Neural cell (in vitro differentiated cells): ENCODE measurements at regions not wholly inside any gene's neighbourhood (a gene's known extent, or its start where the extent isn't known, plus 50 kb on each side); places are given as distances from the start of the nearest gene placed in this dataset.

Experiments
- CTCF ChIP-seq: fragments of 450-650 bp; IDR thresholded peaks from 2 replicates; pipeline ENCODE4 v1.5.1; 2014; ENCODE audit warnings: antibody characterized with exemption, mild to moderate bottlenecking, moderate library complexity; ENCODE audit not compliant: poor library complexity, severe bottlenecking
- POLR2AphosphoS5 ChIP-seq: IDR thresholded peaks from 2 replicates; pipeline ENCODE4 v1.6.1; 2012

GRCh38 chr2:4965556-4966320 is 726.4 kb upstream of the SOX11 start:
- TF ChIP-seq POLR2AphosphoS5: no peak
- TF ChIP-seq CTCF: no peak
